ENCODE measurements at regions not wholly inside any gene's neighbourhood (a gene's known extent, or its start where the extent isn't known, plus 50 kb on each side); places are given as distances from the start of the nearest gene placed in this dataset.
"Not testable (repeated sequence)": the region's sequence is repeated elsewhere in the genome, so short reads cannot be mapped to it uniquely, and the experiment has no call there.

DNA sequence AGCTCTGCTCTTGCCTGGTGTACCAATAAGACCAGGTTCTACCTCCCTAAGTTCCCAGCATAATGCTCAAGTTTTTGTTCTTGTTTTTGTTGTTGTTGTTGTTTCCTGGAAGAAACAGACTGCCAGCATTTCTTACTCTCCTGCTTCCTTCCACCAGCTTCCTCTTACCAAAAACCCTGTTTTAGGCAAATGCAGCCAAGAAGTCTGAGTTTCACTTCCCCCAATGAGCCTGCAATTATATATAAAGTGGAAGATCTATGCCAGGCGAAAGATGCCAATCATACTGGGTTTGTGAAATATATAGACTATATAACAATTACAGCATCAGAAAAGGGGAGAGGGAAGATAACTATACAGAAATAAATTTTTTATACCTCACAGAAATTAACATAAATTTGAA, 931.5 kb upstream of the FAT3 start:
- no peaks in the 10 kb centered on the region for H3K36me3 ChIP-seq (ENCODE audit: control insufficient read depth, insufficient read depth, low read length)
- no peak overlapping the region for H3K27ac ChIP-seq (ENCODE audit: low read length)
- TF ChIP-seq, protein P1, sequence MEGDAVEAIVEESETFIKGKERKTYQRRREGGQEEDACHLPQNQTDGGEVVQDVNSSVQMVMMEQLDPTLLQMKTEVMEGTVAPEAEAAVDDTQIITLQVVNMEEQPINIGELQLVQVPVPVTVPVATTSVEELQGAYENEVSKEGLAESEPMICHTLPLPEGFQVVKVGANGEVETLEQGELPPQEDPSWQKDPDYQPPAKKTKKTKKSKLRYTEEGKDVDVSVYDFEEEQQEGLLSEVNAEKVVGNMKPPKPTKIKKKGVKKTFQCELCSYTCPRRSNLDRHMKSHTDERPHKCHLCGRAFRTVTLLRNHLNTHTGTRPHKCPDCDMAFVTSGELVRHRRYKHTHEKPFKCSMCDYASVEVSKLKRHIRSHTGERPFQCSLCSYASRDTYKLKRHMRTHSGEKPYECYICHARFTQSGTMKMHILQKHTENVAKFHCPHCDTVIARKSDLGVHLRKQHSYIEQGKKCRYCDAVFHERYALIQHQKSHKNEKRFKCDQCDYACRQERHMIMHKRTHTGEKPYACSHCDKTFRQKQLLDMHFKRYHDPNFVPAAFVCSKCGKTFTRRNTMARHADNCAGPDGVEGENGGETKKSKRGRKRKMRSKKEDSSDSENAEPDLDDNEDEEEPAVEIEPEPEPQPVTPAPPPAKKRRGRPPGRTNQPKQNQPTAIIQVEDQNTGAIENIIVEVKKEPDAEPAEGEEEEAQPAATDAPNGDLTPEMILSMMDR (IDR thresholded peaks at IDR 0.05), result no peak
- DNase-seq, result no peak
- Mint-ChIP-seq H3K4me3 (no peak overlapping the region), H3K27ac (no peak overlapping the region), H3K4me1 (no peaks in the 10 kb centered on the region), H3K9me3 (peaks cover 11 to 24% of the 10 kb centered on the region in 2 donors), H3K36me3 (no peaks in the 10 kb centered on the region), H3K27me3 (ENCODE audit: low read depth in 2 of 2) (no peaks in the 10 kb centered on the region)
- H3K27me3 ChIP-seq (ENCODE audit: control insufficient read depth, insufficient read depth, low read length), result no peaks in the 10 kb centered on the region
- no peak overlapping the region for H3K4me3 ChIP-seq (ENCODE audit: low read length)
- ATAC-seq, result no peak
- WGBS (ENCODE audit: insufficient coverage), result no CpG with 5 or more reads among the region's 1 CpG
- peaks cover 3% of the 10 kb centered on the region for H3K9me3 ChIP-seq (ENCODE audit: control insufficient read depth, insufficient read depth, low read length)
- intact Hi-C loops (cut with micrococcal nuclease), result no loop called here
- H3K4me1 ChIP-seq (ENCODE audit: control insufficient read depth, insufficient read depth, low read length), result no peaks in the 10 kb centered on the region

DNA sequence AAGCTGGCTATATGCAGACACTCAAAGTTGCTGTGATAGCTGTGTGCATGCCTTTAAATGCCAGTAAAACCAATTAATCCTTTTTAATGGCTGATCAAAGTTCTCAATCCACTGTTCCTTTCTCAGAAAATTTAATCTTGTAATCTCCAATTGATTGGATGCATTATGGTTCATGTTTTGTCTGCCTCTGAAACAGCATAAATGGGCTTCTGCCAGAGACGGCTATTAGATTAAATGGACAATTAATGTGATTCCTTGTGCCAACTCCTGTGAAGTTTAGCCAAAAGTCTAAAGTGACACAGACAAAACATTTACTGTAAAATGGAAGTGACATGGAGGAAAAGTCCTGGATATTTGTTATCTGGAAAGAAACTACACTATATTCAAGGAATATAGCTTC, 952.5 kb upstream of the FAT3 start:
- Histone ChIP-seq H3K4me3 (ENCODE audit: low read length) (no peak overlapping the region), H3K4me1 (ENCODE audit: control insufficient read depth, insufficient read depth, low read length) (no peaks in the 10 kb centered on the region), H3K27me3 (ENCODE audit: control insufficient read depth, insufficient read depth, low read length) (no peaks in the 10 kb centered on the region), H3K27ac (ENCODE audit: low read length) (no peak overlapping the region), H3K36me3 (ENCODE audit: control insufficient read depth, insufficient read depth, low read length) (no peaks in the 10 kb centered on the region), H3K9me3 (ENCODE audit: control insufficient read depth, insufficient read depth, low read length) (no peaks in the 10 kb centered on the region)
- no peaks in the 10 kb centered on the region for H3K27me3 Mint-ChIP-seq (ENCODE audit: low read depth in 2 of 2)
- H3K4me3 Mint-ChIP-seq, result no peak overlapping the region
- no peaks in the 10 kb centered on the region for H3K4me1 Mint-ChIP-seq
- 92% methylated on average over 1 of the region's 1 CpG for WGBS (ENCODE audit: insufficient coverage)
- no peak overlapping the region for H3K27ac Mint-ChIP-seq
- TF ChIP-seq, protein P1 (IDR thresholded peaks at IDR 0.05), result no peak
- intact Hi-C loops (cut with micrococcal nuclease), result no loop called here
- ATAC-seq (no peak), DNase-seq (no peak)
- H3K9me3 Mint-ChIP-seq, result peaks cover 8 to 10% of the 10 kb centered on the region in 2 donors
- peaks cover 6% of the 10 kb centered on the region for H3K36me3 Mint-ChIP-seq

DNA sequence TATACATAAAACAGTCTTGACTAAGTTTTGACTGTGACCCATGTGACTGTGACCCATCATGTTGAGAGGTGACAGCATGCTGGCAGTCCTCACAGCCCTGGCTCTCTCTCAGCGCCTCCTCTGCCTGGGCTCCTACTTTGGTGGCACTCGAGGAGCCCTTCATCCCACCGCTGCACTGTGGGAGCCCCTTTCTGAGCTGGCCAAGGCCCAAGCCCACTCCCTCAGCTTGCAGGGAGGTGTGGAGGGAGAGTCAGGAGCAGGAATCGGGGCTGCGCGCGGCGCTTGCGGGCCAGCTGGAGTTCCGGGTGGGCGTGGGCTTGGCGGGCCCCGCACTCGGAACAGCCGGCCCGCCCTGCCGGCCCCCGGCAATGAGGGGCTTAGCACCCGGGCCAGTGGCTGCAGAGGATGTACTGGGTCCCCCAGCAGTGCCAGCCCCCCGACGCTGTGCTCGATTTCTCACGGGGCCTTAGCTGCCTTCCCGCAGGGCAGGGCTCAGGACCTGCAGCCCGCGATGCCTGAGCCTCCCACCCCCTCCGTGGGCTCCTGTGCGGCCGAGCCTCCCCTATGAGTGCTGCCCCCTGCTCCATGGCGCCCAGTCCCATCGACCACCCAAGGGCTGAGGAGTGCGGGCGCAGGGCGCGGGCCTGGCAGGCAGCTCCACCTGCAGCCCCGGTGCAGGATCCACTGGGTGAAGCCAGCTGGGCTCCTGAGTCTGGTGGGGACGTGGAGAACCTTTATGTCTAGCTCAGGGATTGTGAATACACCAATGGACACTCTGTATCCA, 955.9 kb upstream of the FAT3 start:
- H3K9me3 ChIP-seq (ENCODE audit: control insufficient read depth, insufficient read depth, low read length); H3K4me3 Mint-ChIP-seq; H3K27ac Mint-ChIP-seq; H3K36me3 ChIP-seq (ENCODE audit: control insufficient read depth, insufficient read depth, low read length); ATAC-seq; H3K36me3 Mint-ChIP-seq; H3K4me3 ChIP-seq (ENCODE audit: low read length); DNase-seq; H3K4me1 Mint-ChIP-seq; H3K27ac ChIP-seq (ENCODE audit: low read length); H3K27me3 Mint-ChIP-seq (ENCODE audit: low read depth in 2 of 2); intact Hi-C loops (cut with micrococcal nuclease); H3K4me1 ChIP-seq (ENCODE audit: control insufficient read depth, insufficient read depth, low read length); H3K27me3 ChIP-seq (ENCODE audit: control insufficient read depth, insufficient read depth, low read length): not testable (repeated sequence)
- WGBS (ENCODE audit: insufficient coverage), result 93% methylated on average over 37 of the region's 37 CpGs
- peaks cover 10 to 11% of the 10 kb centered on the region in 2 donors for H3K9me3 Mint-ChIP-seq

DNA sequence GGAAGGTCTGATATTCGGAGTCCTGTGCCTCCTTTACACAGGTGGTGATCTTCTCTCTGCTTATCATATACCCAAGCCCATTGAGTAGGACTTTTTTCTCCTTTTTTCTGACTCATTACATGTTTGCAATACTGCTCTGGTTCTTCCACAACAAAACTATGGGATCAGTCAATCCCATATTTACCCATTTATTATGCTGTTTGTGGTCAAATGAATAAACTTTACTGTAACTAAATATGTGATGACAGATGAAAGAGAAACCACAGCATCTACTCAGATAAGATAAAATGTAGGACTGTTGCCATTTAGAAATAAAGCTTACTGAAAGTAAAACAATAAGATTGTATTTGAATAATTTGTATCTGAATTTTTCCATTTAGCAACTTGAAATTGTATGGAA, 958.7 kb upstream of the FAT3 start:
- no peak overlapping the region for H3K4me3 Mint-ChIP-seq
- no peak for ATAC-seq
- H3K36me3 ChIP-seq (ENCODE audit: control insufficient read depth, insufficient read depth, low read length), result no peaks in the 10 kb centered on the region
- H3K27ac ChIP-seq (ENCODE audit: low read length), result no peak overlapping the region
- DNase-seq, result no peak
- no peaks in the 10 kb centered on the region for H3K4me1 Mint-ChIP-seq
- no peak overlapping the region for H3K27ac Mint-ChIP-seq
- H3K4me1 ChIP-seq (ENCODE audit: control insufficient read depth, insufficient read depth, low read length), result no peaks in the 10 kb centered on the region
- 73% methylated on average over 1 of the region's 1 CpG for WGBS (ENCODE audit: insufficient coverage)
- peaks cover 6% of the 10 kb centered on the region for H3K36me3 Mint-ChIP-seq
- no peak overlapping the region for H3K4me3 ChIP-seq (ENCODE audit: low read length)
- intact Hi-C loops (cut with micrococcal nuclease), result no loop called here
- no peaks in the 10 kb centered on the region for H3K9me3 ChIP-seq (ENCODE audit: control insufficient read depth, insufficient read depth, low read length)
- peaks cover 6 to 9% of the 10 kb centered on the region in 2 donors for H3K9me3 Mint-ChIP-seq
- H3K27me3 ChIP-seq (ENCODE audit: control insufficient read depth, insufficient read depth, low read length), result no peaks in the 10 kb centered on the region
- no peaks in the 10 kb centered on the region for H3K27me3 Mint-ChIP-seq (ENCODE audit: low read depth in 2 of 2)
- TF ChIP-seq, protein P1 (IDR thresholded peaks at IDR 0.05), result no peak

Data from natural killer cell (primary cell).